HG02885 (cell line): ENCODE measurements at regions not wholly inside any gene's neighbourhood (a gene's known extent, or its start where the extent isn't known, plus 50 kb on each side); places are given as distances from the start of the nearest gene placed in this dataset.
"Not testable (repeated sequence)": the region's sequence is repeated elsewhere in the genome, so short reads cannot be mapped to it uniquely, and the experiment has no call there.

Experiments
- ATAC-seq: cut with Tn5 transposase; IDR thresholded peaks from one replicate; pipeline ENCODE4 v1.9.1; 2021; ENCODE audit warnings: mild to moderate bottlenecking; ENCODE audit not compliant: unreplicated experiment, poor library complexity

DNA sequence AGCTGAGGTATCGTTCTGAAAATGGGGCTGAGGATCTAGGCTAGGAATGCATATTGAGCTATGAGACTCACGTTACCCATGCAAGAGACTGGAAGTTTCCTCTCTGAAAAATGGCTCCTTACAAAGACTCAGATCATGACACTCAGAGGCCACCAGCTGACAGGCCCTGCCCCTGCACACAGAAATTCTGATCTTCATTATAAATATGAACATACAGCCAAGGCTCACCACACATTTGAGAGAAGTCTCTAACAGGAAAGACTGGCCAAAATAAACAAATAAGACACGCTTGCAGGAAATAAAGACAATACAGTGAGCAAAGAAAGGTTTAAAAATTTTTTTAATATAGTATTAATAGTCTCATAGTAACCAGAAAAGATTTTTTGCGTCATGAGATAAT lies 365.9 kb downstream of the NFIB start:
- no peak for ATAC-seq

DNA sequence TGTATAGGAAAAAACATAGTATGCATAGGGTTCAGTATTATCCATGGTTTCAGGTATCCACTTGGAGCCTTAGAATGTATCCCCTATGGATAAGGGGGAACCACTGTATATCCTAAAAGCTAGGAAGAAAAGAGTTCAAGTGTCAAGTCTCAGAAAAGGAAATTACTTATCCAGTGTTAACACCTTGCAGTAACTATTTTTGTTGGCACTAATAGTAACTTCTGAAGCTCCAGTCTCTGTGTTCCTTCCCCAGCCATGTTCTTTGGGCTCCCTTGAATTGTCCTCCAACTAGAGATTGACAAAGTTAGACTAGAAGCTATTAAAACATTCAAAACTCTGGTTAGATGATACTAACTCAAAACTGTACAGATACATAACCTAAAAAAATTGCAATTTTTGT lies 370.8 kb downstream of the NFIB start:
- ATAC-seq = no peak

DNA sequence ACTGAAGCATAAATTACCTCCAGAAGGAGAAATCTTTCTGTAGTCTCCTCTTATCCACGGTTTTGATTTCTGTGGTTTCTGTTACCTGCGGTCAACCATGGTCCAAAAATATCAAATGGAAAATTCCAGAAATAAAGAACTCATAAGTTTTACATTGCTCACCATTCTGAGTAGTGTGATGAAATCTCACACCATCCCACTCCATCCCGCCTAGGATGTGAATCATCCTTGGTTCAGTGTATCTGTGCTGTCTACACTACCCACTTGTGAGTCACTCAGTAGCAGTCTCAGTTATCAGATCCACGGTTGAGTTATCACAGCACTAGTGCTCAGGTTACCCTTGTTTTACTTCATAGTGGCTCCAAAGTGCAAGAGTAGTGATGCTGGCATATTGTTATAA lies 371.2 kb downstream of the NFIB start:
- ATAC-seq = no peak

DNA sequence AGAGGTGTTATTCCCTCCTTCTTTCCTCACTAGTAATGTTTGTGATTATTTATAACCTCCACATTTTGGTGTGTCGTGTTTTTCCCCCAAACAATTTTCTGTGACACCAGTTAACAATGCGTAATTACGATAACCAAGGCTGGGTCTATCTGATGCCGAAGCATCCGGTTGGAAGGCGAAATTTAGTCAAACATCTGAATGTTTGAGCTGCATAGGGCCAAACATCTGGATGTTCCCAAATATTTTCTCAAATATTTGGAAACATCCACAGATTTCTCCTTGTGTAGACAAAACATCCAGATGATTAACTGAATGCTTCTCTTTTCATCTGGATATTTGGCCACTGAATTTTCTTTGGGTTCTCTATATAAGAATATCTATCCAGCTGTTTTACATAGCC lies 371.7 kb downstream of the NFIB start:
- ATAC-seq = no peak

DNA sequence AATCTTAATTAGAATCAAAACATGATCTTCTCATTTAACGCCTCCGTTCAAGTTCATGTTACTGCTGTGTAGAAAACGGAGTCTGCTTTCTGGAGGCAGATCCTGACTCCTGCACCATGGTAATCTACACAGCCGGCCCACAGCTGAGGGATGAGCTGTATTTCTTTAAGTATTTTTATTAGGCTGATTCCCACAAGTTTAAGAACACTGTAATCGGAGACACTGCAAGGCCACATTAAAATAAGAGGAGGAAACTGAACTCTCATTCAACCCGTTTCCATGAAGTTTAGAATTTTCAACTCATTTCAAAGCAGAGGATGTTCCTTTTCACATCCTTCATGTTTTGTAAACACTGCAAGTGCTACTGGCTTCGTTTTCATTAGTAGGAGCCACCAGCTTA lies 372.2 kb downstream of the NFIB start:
- ATAC-seq = no peak

DNA sequence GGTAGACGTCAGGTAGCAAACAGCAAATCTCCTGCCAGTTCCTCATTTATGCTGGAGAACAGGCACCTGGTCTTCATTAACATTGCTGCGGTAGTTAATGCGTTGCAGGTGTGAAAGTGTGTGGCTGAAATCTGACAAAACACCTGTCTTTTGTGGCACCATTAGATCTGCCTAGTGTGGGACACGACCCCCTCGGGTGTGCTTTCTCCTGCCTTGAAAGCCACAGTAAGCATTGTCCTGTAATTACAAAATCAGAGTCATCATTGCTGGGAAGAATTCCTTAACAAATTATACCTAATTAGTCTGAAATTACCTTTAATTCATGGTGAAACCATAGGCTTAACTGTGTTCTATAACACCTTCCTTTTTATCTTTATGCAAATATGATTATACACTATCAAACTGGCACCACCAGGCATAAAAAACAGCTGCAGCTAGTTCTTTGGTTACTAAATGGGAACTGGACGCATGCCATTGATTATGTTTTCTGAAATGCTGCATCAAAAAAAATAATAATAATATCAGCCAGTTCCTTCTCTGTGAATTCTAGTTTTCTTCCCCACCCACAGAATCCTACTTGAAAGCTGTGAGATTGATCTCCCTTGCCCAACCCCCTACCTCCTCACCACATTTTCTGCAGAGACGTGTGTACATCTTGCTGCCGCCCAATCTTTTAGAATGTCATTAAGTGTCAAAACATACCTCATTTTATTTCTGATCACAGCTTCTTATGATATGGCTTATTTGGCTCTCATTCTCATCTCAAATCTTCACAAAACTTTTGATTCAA lies 374.0 kb downstream of the NFIB start:
- ATAC-seq = no peak

DNA sequence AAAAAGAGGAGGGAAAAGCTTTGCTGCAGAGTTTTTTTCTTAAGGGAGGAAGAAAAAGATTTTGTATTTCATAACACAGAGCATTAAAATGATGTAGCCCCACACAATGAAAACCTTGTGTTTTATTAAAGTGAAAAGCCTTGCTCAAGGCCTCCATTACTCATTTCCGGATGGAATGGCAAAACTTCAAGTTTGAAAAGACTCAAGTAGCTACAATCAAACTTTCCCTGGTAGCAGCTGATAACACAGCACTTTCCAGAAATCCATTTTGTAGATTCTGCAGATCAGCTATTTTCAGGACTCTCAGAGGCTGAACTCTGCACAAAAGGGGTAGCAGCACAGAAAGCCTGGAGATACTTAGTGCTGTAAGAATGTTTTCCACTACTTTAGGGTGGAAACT lies 374.8 kb downstream of the NFIB start:
- no peak for ATAC-seq

DNA sequence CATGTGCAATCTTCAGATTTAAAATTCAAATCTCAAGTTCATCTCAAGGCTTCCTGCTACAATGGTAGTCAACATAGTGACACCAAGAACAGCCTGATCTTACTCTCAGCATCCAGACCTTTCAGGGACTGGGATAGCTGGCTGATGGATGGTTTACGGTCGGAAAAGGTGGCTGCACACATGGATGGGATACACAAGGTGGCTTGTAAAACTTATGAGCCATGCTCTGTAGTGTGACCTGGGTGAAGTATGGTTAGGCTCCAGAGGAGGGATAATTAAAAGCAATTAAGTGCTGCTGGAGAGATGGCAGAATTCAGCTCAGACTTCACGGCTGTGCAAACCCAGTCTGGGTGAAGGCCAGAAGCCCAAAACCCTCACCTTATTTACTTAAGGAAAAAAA lies 379.5 kb downstream of the NFIB start:
- no peak for ATAC-seq

DNA sequence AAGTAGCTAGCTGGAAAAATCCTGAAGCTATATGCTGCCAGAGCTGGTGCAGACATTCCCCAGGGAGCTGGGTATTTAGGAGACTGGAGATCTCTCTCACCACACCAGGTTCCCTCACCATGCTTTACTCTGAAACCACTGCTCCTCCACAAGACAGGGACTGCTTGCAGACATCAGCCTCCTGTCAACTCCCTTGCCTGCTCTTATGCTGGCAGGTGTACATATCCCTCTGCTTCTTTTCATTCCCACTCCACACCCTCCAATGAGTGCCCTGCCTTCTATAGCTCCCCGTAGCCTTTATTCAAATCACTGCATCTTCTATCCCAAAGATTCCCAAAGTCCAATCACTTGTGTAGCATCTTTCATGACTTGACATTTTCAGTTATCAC lies 380.7 kb downstream of the NFIB start:
- no peak for ATAC-seq

DNA sequence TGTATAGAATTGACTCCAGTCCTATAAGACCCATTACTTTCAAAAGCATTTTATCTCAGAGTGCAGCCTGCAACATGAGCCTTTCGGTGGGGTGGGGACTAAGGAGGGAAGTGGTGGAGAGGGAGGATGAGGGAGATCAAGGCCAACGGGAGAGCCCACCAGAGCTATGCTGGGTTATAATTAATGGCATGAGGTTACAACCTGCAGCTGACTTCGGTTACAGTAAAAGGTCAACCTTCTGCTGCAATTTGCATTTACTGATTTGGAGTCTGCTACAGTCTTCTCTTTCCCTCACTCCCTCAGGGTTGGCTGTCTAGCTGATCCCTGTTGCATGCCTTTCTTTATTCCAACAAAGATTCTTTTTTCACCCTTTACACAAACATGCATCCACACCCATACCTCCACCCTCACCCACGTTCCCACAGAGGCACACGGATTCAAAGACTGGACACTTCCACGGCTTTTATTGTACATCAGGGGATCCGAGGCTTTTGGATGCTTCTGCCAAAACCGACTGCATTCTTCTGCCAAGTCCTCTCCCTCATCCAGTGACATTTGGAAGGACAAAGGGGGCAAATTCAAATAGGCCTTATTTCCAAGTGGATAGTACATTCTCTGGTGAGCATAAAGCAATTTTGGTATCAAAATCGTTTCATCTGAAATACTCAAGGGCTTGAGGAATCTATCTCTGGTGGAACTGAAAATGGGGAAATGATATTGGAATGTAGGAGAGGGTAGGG lies 381.2 kb downstream of the NFIB start:
- no peak for ATAC-seq

DNA sequence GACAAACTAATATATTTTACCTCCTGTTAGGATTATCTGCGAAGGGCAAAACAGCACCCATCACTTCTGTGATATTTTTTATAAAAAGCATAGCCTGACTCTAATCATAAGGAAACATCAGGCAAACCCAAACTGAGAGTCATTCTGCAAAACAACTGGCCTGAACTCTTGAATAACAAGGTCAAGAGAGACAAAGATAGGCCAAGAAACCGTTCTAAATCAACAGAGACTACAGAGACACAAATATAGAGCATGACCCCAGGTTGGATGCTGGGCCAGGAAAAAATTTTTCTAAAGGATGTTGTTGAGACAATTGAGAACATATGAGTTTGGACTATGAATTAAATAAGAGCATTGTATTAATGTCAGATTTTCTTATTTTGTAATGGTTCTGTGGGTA lies 384.9 kb downstream of the NFIB start:
- no peak for ATAC-seq

DNA sequence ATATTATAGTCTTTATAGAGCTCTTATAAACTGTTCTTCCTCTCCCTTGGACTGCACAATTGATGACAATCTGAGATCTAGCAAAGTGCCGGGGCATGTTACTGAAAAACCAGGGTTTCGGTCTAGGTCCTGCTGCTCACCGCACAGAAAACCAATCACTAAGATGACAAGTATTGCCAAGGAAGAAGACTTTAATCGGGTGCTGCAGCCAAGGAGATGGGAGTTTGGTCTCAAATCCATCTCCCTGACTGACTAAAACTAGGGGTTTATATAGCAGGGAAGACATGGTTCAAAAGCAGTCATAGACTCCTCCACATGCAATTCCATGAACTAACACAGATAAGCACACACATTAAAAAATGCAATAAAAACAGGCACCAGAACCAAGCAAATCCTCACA lies 390.6 kb downstream of the NFIB start:
- no peak for ATAC-seq

DNA sequence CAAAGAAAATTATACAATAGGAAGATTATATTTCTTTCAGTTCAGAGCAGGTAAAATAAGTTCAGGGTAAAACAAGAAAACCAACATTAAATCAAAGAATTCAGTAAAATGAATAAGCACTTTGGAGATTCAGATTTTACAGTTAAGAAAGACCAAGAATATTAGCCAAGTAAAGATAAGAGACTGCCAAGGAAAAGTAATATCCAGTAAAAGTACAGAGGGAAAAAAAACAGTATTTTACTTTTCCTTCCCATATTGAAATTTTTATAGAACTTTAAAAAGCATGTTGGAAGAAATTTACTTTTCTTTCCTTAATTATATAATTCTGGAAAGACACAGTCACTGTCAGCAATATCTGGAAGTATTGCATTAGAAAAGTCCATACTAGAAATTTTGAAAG lies 393.4 kb downstream of the NFIB start:
- no peak for ATAC-seq

DNA sequence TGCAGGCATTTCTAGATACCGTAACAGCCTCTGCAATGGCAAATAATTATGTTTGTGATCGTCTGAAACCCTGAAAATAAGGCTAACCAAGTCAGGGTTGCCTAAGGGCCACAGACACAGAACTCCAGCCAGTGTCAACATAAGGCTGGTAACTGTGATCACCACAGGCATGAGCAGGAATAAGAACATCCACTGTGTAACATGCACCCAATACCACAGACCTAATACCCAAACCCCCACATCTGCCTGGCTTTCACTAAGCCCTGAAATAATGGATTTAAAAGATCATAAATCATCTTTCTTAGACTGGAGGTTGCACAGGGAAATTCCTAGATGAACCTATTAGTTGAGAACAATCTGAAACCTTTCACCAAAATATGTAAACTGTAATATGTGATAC lies 394.5 kb downstream of the NFIB start:
- no peak for ATAC-seq

DNA sequence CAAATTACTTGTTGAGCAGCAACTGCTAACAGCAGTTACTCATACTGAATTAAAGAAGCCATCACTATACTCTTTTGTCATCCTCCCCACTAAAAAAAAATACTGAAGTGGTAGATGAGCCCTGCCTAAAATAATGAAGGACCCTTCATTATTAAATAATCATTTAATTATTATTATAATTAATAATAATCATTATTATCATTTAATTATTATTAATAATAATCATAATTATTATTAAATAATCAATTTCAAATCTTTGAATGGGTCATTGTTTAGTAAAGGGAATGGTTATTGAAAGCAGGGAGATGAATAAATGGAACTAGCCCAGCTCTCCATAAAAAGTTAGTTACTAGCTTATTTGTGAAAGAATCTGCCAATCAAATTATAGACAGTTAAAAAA lies 396.4 kb downstream of the NFIB start:
- ATAC-seq = no peak

DNA sequence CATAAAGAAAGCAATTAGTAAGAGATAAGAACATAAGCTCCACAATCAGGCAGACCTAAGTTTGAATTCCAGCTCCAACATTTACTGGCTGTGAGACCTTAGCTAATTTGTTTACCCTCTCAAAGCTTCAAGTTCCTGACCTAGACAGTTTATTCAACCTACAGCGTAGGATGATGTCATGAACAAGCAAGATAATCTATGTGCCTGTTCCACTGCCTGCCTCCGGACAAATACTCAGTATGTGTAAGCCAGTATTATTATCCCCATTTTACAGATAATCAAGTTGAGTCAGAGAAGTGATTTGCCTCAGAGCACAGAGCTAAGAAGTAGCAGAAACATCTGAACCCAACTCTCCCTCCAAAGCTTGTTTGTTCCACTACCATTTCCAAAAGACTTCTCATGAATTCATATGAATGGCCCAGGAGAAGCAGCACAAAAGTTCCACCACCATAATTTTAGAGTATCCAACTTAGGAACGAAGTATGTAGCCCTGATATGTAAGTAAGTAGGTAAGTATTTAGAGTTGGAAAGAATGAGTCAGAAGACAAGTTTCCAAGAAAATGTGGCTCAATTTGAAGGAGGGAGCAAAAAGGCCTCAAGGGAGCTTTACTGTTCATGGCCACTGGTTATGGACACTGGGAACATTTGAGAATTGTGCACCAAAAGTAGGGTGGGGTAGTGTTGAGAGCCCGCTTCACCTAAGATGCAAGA lies 398.2 kb downstream of the NFIB start:
- ATAC-seq = no peak

DNA sequence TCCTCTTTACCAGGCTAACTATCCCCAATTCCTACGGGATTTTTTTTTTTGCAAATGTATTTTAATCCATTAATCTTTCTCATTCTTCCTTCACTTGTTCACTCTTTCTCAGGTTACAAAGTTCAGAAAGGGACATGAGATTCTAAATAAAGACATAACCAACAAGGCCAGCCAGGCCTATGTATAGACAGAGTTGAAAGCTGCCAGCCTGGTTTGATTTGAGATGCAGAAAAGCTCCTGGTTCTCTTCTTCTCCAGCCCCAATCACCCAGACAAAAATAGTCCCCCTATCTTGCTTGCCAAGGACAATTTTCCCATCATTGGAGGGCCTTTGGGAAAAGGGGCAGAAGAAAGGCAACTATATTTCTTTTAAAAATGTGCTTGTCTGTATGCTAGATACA lies 398.8 kb downstream of the NFIB start:
- ATAC-seq = no peak

DNA sequence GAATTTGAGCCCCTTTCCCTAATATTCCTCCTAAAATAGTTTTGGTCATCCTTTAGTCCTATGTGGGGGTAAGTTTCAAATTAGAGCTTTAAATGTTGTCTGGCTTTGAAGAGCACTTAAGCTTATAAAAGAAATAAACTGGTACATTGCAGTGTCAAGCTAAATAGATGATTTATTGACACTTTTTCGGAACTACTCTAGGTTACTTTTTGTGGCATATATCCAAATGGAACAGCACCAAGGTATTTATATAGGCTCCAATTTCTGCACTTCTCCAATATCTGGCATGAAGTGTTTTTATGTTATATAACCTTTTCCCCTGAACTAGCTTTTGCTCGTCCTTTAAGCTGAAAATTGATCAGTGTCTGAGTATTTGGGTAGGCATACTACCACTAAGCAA lies 402.5 kb downstream of the NFIB start:
- ATAC-seq = no peak

DNA sequence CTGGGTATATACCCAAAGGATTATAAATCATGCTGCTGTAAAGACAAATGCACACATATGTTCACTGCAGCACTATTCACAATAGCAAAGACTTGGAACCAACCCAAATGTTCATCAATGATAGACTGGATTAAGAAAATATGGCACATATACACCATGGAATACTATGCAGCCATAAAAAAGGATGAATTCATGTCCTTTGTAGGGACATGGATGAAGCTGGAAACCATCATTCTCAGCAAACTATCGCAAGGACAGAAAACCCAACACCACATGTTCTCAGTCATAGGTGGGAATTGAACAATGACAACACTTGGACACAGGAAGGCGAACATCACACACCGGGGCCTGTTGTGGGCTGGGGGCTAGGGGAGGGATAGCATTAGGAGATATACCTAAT lies 406.1 kb downstream of the NFIB start:
- ATAC-seq = not testable (repeated sequence)

DNA sequence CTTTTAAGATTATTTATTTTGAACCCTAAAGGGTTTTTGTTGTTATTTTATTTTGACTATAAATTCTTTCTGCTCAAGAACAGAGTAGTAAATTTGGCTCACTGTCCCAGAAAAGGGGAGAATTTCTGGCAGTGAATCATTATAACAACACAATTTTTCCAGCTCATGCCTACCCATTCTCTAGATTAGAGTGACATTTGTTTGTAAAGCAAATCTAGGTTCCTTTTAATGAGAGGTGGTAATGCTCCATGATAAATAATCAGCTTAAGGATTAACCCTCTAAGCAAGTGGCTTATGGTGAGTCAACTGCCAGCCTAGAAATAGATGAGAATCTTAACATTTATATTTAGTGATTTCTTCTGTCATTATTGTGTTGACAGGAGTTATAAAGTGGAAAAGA lies 409.2 kb downstream of the NFIB start:
- ATAC-seq = no peak

DNA sequence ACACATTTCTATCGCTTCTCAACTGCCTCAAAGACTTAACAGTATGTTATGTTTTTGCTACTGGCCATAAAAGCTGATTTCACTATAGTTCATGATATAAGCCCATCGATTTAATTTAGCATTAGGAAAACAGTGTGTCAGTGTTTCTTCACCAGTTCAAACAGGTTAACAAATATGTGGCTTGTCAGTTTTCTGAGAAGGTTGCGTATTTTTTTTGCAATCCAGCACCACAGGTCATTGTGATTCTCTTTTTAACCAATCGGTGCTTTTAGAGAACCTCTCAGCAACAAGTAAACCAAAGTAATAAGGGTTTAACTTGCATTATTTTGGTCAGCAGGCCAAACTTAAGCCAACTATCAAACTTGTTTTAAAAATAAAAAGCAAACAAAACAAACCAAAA lies 409.6 kb downstream of the NFIB start:
- no peak for ATAC-seq
